A673 (cell line): ENCODE measurements at regions not wholly inside any gene's neighbourhood (a gene's known extent, or its start where the extent isn't known, plus 50 kb on each side); places are given as distances from the start of the nearest gene placed in this dataset.

Source experiments
- BruUV-seq: library from RNA; stranded (reverse); fragments of 400-500 nt; replicated peaks from 2 replicates; lab custom pipeline; 2021; lab: Mats Ljungman, UMichigan
- CTCF ChIA-PET: fragments of 300-600 bp; sonication (Branson Sonifier 250); formaldehyde crosslinking; loops from one replicate; lab custom pipeline; 2022; ENCODE audit warnings: antibody characterized with exemption; lab: Charles Lee
- POLR2A ChIA-PET: fragments of 300-600 bp; sonication (Branson Sonifier 250); formaldehyde crosslinking; loops from one replicate; lab custom pipeline; 2022; ENCODE audit warnings: antibody characterized with exemption; ENCODE audit not compliant: low non-redundant PET; lab: Charles Lee
- DNase-seq: peaks from one replicate; pipeline ENCODE4 v3.0.0-alpha.2; 2015; ENCODE audit warnings: low spot score
- H3K27ac ChIP-seq: fragments of 200-600 bp; sonication (generic); 2 replicates; pipeline ENCODE4 v1.5.1; 2016; ENCODE audit warnings: mixed run types, low read depth, mild to moderate bottlenecking, mixed read lengths, antibody characterized with exemption, low read length; ENCODE audit not compliant: poor library complexity, severe bottlenecking
- H3K27me3 ChIP-seq: fragments of 200-600 bp; sonication (generic); replicated peaks from 2 replicates; pipeline ENCODE4 v1.6.1; 2017; ENCODE audit warnings: mixed run types, low read depth, mild to moderate bottlenecking, mixed read lengths, antibody characterized with exemption, low read length; ENCODE audit not compliant: insufficient read depth, poor library complexity
- H3K36me3 ChIP-seq: fragments of 200-600 bp; sonication (generic); 2 replicates; pipeline ENCODE4 v1.6.1; 2016; ENCODE audit warnings: mixed run types, mild to moderate bottlenecking, mixed read lengths, antibody characterized with exemption, low read length; ENCODE audit not compliant: insufficient read depth, poor library complexity, severe bottlenecking
- H3K4me1 ChIP-seq: fragments of 200-600 bp; sonication (generic); 2 replicates; pipeline ENCODE4 v1.6.1; 2017; ENCODE audit warnings: mixed run types, mild to moderate bottlenecking, mixed read lengths, antibody characterized with exemption, low read length; ENCODE audit not compliant: insufficient read depth, poor library complexity, severe bottlenecking
- H3K4me3 ChIP-seq: fragments of 200-600 bp; sonication (generic); 2 replicates; pipeline ENCODE4 v1.5.1; 2016; ENCODE audit warnings: low read depth, mixed run types, mild to moderate bottlenecking, mixed read lengths, low read length; ENCODE audit not compliant: poor library complexity, severe bottlenecking
- H3K9me3 ChIP-seq: fragments of 200-600 bp; sonication (generic); 2 replicates; pipeline ENCODE4 v1.6.1; 2016; ENCODE audit warnings: mixed run types, low read depth, mild to moderate bottlenecking, mixed read lengths, antibody characterized with exemption, low read length; ENCODE audit not compliant: poor library complexity, severe bottlenecking
- EZH2 ChIP-seq: fragments of 200-600 bp; sonication (generic); IDR thresholded peaks from 2 replicates; pipeline ENCODE4 v1.6.1; 2017; ENCODE audit warnings: borderline replicate concordance, low read depth, mild to moderate bottlenecking, mixed read lengths, antibody characterized with exemption, low read length; ENCODE audit not compliant: poor library complexity, severe bottlenecking
- intact Hi-C: fragments of 100-400 bp; cut with micrococcal nuclease; formaldehyde crosslinking; loops from one replicate; pipeline ENCODE4 v1.10.0; 2022; ENCODE audit not compliant: unreplicated experiment
- TF ChIP-seq, protein P1 (sequence below): fragments of 300-800, 200-600 bp; sonication (generic); conservative IDR thresholded peaks from 2 replicates; pipeline ENCODE4 v1.5.1; 2017; ENCODE audit warnings: low read depth, mild to moderate bottlenecking, antibody characterized with exemption, low read length, moderate library complexity, mixed read lengths

DNA sequence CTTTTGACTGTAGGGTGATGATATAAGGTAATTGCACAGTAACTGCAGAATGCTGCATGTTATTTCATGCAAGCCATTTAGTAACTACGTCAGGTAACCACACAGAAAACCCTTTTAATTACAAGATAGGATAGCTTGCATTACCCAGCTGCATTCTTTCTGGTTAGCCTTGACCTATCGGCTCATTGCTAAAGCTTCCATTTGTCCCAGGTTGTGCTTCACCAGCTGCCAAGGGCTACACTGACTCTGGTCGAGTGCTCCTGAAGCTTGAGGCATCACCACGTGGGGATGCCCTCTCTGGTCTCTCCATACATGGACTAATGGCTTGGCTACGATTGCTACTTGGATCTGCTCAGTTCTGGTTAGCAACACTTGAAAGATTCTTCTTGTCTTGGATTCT, 81.1 kb upstream of the SLC12A2 start:
- BruUV-seq: no TSS peak
- no peak for DNase-seq
- POLR2A ChIA-PET: no interaction called here

DNA sequence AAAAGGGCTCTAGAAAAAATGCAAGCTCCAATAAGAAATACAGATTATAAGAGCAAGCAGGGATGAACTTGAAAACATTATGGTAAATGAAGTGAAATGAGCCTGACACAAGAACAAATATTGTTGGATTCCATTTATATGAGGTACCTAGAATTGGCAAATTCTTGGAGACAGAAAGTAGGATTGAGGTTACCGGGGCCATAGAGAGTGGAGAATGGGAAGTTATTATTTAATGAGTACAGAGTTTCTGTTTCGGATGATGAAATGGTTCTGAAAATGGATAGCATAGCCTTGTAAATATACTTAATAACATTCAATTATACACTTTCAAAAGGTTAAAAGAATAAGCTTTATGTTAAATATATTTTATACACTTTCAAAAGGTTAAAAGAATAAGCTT, 75.6 kb upstream of the SLC12A2 start:
- H3K4me3 ChIP-seq: no peak overlapping the region
- intact Hi-C loops: no loop called here
- no peak overlapping the region for H3K27ac ChIP-seq
- ChIA-PET POLR2A (no interaction called here), CTCF (no interaction called here)
- no peaks in the 10 kb centered on the region for H3K9me3 ChIP-seq
- TF ChIP-seq EZH2: no peak
- TF ChIP-seq, protein P1, sequence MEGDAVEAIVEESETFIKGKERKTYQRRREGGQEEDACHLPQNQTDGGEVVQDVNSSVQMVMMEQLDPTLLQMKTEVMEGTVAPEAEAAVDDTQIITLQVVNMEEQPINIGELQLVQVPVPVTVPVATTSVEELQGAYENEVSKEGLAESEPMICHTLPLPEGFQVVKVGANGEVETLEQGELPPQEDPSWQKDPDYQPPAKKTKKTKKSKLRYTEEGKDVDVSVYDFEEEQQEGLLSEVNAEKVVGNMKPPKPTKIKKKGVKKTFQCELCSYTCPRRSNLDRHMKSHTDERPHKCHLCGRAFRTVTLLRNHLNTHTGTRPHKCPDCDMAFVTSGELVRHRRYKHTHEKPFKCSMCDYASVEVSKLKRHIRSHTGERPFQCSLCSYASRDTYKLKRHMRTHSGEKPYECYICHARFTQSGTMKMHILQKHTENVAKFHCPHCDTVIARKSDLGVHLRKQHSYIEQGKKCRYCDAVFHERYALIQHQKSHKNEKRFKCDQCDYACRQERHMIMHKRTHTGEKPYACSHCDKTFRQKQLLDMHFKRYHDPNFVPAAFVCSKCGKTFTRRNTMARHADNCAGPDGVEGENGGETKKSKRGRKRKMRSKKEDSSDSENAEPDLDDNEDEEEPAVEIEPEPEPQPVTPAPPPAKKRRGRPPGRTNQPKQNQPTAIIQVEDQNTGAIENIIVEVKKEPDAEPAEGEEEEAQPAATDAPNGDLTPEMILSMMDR: no peak
- no peaks in the 10 kb centered on the region for H3K36me3 ChIP-seq
- no peaks in the 10 kb centered on the region for H3K27me3 ChIP-seq
- no peaks in the 10 kb centered on the region for H3K4me1 ChIP-seq
- DNase-seq: no peak
- no TSS peak for BruUV-seq

More for the DNA sequence above, 81.1 kb upstream of the SLC12A2 start:
- Histone ChIP-seq H3K9me3 (no peaks in the 10 kb centered on the region), H3K4me3 (no peak overlapping the region), H3K27ac (no peak overlapping the region), H3K4me1 (no peaks in the 10 kb centered on the region), H3K27me3 (no peaks in the 10 kb centered on the region), H3K36me3 (no peaks in the 10 kb centered on the region)
- CTCF ChIA-PET: no interaction called here
- TF ChIP-seq, protein P1: no peak
- intact Hi-C loops: no loop called here

DNA sequence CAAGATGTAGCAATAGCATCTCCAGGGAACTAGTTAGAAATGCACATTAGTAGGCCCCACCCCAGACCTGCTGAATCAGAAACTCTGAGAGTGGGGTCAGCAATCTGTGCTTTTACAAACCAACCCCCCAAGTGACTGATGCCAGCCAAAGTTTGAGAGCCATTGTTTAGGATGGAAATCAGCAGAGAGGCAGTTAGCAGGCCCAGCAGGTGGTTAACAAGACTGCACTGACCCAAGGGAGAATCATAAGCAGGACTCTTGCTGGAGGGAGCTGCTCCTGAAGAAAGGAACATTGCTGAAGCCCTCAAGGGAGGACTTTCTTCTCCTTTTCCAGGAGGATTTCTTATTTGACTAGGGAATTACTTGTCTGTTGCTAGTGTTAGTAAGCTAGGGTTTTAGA, 74.2 kb upstream of the SLC12A2 start:
- no peak overlapping the region for H3K27ac ChIP-seq
- POLR2A ChIA-PET: no interaction called here
- CTCF ChIA-PET: no interaction called here

More for the DNA sequence above, 74.2 kb upstream of the SLC12A2 start:
- Histone ChIP-seq H3K4me1 (no peaks in the 10 kb centered on the region), H3K4me3 (no peak overlapping the region), H3K27me3 (no peaks in the 10 kb centered on the region), H3K9me3 (no peaks in the 10 kb centered on the region), H3K36me3 (no peaks in the 10 kb centered on the region)
- DNase-seq: no peak
- TF ChIP-seq, protein P1: no peak
- no peak for TF ChIP-seq EZH2
- BruUV-seq: no TSS peak
- intact Hi-C loops: no loop called here
